ENCODE measurements at regions not wholly inside any gene's neighbourhood (a gene's known extent, or its start where the extent isn't known, plus 50 kb on each side); places are given as distances from the start of the nearest gene placed in this dataset.

DNA sequence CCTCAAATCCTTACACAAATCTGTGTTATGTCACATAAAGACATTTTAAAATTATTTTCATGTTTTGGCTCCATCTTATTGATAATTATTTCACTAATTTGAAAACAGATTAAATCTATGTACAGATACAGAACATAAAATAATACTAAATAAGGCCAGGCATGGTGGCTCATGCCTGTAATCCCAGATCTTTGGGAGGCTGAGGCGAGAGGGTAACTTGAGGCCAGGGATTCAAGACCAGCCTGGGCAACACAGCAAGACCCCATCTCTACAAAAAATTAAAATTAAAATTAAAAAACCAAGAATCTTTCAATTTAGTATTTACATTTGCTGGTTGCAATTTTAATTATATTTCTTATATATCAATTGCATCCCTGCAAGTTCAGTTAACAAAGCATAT, 246.4 kb upstream of the MKLN1 start:
- TF ChIP-seq TAF1 (IDR thresholded peaks at IDR 0.05; ENCODE audit: low read depth, low read length), result no peak
- no peak for TF ChIP-seq POLR2A (IDR thresholded peaks at IDR 0.05; ENCODE audit: low read depth, low read length)
